H1 (cell line): ENCODE measurements at regions not wholly inside any gene's neighbourhood (a gene's known extent, or its start where the extent isn't known, plus 50 kb on each side); places are given as distances from the start of the nearest gene placed in this dataset.

Experiments
- CTCF ChIA-PET: fragments of 300-600 bp; sonication (Branson Sonifier 250); formaldehyde crosslinking; loops from one replicate; lab custom pipeline; 2021; ENCODE audit not compliant: partially characterized antibody; lab: Charles Lee
- POLR2A ChIA-PET: fragments of 300-600 bp; sonication (Branson Sonifier 250); formaldehyde crosslinking; loops from one replicate; lab custom pipeline; 2021; ENCODE audit warnings: inconsistent platforms; ENCODE audit not compliant: partially characterized antibody; lab: Charles Lee
- DNase-seq, 2 experiments: peaks; one replicate each; pipeline versions ENCODE4 v3.0.0 to v3.0.0-alpha.2; 2010 to 2022; ENCODE audit warnings: low spot score in 2 of 2, low read depth in 1 of 2, mixed read lengths in 1 of 2
- FAIRE-seq: peaks from 2 replicates; lab custom pipeline; 2011; peaks lifted over from hg19 to GRCh38; lab: Jason Lieb, UNC
- H2AFZ ChIP-seq: 2 replicates; pipeline ENCODE4 v1.8.1; 2012; ENCODE audit warnings: low read length, inconsistent platforms
- H2AK5ac ChIP-seq: 2 replicates; pipeline ENCODE4 v1.6.1; 2013; ENCODE audit warnings: low read depth, low read length
- H2BK120ac ChIP-seq: replicated peaks from 2 replicates; pipeline ENCODE3; 2013; ENCODE audit warnings: low read depth, low read length, inconsistent platforms
- H2BK12ac ChIP-seq: 2 replicates; pipeline ENCODE4 v1.6.1; 2013; ENCODE audit warnings: low read depth, low read length
- H2BK15ac ChIP-seq: 2 replicates; pipeline ENCODE4 v1.6.1; 2013; ENCODE audit warnings: low read length
- H2BK20ac ChIP-seq: 2 replicates; pipeline ENCODE4 v1.6.1; 2013; ENCODE audit warnings: low read length
- H2BK5ac ChIP-seq: 2 replicates; pipeline ENCODE4 v1.6.1; 2013; ENCODE audit warnings: low read depth, low read length
- H3K14ac ChIP-seq: 2 replicates; pipeline ENCODE4 v1.6.1; 2013; ENCODE audit warnings: inconsistent platforms; ENCODE audit not compliant: insufficient read length
- H3K18ac ChIP-seq: 2 replicates; pipeline ENCODE4 v1.6.1; 2013; ENCODE audit warnings: low read length; ENCODE audit errors: extremely low read depth
- H3K23ac ChIP-seq: 2 replicates; pipeline ENCODE4 v1.6.1; 2013; ENCODE audit warnings: inconsistent platforms; ENCODE audit not compliant: insufficient read length
- H3K23me2 ChIP-seq: 2 replicates; pipeline ENCODE4 v1.6.1; 2013; ENCODE audit warnings: low read depth, low read length
- H3K27ac ChIP-seq: 2 replicates; pipeline ENCODE4 v1.6.1; 2011; ENCODE audit warnings: low read depth, low read length, inconsistent platforms
- H3K27me3 ChIP-seq, 4 experiments: replicated peaks in 1 of 4; 1 replicate in 1 of 4; 2 replicates in 3 of 4; pipeline versions ENCODE4 v1.6.1 to v1.8.1; 2011 to 2013; ENCODE audit warnings: low read length in 3 of 4, mild to moderate bottlenecking in 3 of 4, inconsistent platforms in 2 of 4, mixed read lengths in 2 of 4, moderate library complexity in 1 of 4; ENCODE audit not compliant: control insufficient read depth in 3 of 4, insufficient read depth in 3 of 4; ENCODE audit errors: extremely low read depth in 1 of 4
- H3K36me3 ChIP-seq, 4 experiments: 2 replicates each; pipeline versions ENCODE4 v1.6.1 to v1.8.1; 2011 to 2013; ENCODE audit warnings: mild to moderate bottlenecking in 4 of 4, low read length in 3 of 4, moderate library complexity in 2 of 4, control low read depth in 1 of 4, inconsistent platforms in 1 of 4; ENCODE audit not compliant: insufficient read depth in 4 of 4, control insufficient read depth in 2 of 4
- H3K4ac ChIP-seq: replicated peaks from 2 replicates; pipeline ENCODE3; 2013; ENCODE audit warnings: low read length, low read depth, mixed read lengths, inconsistent platforms; ENCODE audit not compliant: insufficient read length
- H3K4me1 ChIP-seq, 4 experiments: replicated peaks in 1 of 4; 1 replicate in 1 of 4; 2 replicates in 3 of 4; pipeline versions ENCODE4 v1.6.1 to v1.8.1; 2011 to 2013; ENCODE audit warnings: low read length in 3 of 4, inconsistent platforms in 2 of 4, mixed read lengths in 1 of 4; ENCODE audit not compliant: insufficient read depth in 4 of 4, control insufficient read depth in 3 of 4
- H3K4me2 ChIP-seq, 2 experiments: 2 replicates each; pipeline versions ENCODE4 v1.6.1 to v1.8.1; 2011 to 2013; ENCODE audit warnings: low read depth in 2 of 2, low read length in 2 of 2, control low read depth in 1 of 2, inconsistent platforms in 1 of 2, mild to moderate bottlenecking in 1 of 2; ENCODE audit not compliant: insufficient read depth in 1 of 2
- H3K4me3 ChIP-seq, 4 experiments: fragments of 200-600, 300-600 bp in 1 of 4; sonication (generic), shearing (Covaris generic), sonication (Bioruptor Twin) in 1 of 4; 2 replicates each; pipeline versions ENCODE4 v1.5.1 to v1.8.1; 2011 to 2016; ENCODE audit warnings: low read length in 4 of 4, low read depth in 3 of 4, control low read depth in 2 of 4, inconsistent platforms in 2 of 4, mild to moderate bottlenecking in 2 of 4, mixed read lengths in 1 of 4, moderate library complexity in 1 of 4; ENCODE audit not compliant: insufficient read depth in 2 of 4; ENCODE audit errors: extremely low read depth in 1 of 4
- H3K56ac ChIP-seq: replicated peaks from 2 replicates; pipeline ENCODE3; 2013; ENCODE audit warnings: low read depth, mild to moderate bottlenecking, mixed read lengths, low read length, inconsistent platforms; ENCODE audit not compliant: insufficient read length
- H3K79me1 ChIP-seq: 2 replicates; pipeline ENCODE4 v1.6.1; 2013; ENCODE audit warnings: low read depth, low read length, control low read depth
- H3K79me2 ChIP-seq, 2 experiments: 2 replicates each; pipeline versions ENCODE4 v1.6.1 to v1.8.1; 2012 to 2013; ENCODE audit warnings: low read length in 2 of 2, mild to moderate bottlenecking in 2 of 2, inconsistent platforms in 1 of 2; ENCODE audit not compliant: insufficient read depth in 2 of 2, control insufficient read depth in 1 of 2
- H3K9ac ChIP-seq, 4 experiments: replicated peaks in 1 of 4; 1 replicate in 1 of 4; 2 replicates in 3 of 4; pipeline versions ENCODE4 v1.6.1 to v1.8.1; 2011 to 2013; ENCODE audit warnings: low read depth in 3 of 4, low read length in 3 of 4, control low read depth in 2 of 4, mild to moderate bottlenecking in 2 of 4, moderate library complexity in 2 of 4, inconsistent platforms in 1 of 4; ENCODE audit errors: extremely low read depth in 1 of 4
- H3K9me3 ChIP-seq, 2 experiments: 2 replicates each; pipeline versions ENCODE4 v1.6.1 to v1.8.1; 2012 to 2013; ENCODE audit warnings: mild to moderate bottlenecking in 2 of 2, moderate library complexity in 2 of 2, control low read depth in 1 of 2, inconsistent platforms in 1 of 2, low read depth in 1 of 2, low read length in 1 of 2, mixed read lengths in 1 of 2; ENCODE audit not compliant: insufficient read depth in 2 of 2
- H4K20me1 ChIP-seq, 2 experiments: replicated peaks in 1 of 2; 2 replicates each; pipeline versions ENCODE3 to v1.8.1; 2011 to 2013; ENCODE audit warnings: inconsistent platforms in 2 of 2, low read length in 2 of 2, mild to moderate bottlenecking in 1 of 2; ENCODE audit not compliant: insufficient read depth in 2 of 2, control insufficient read depth in 1 of 2
- H4K5ac ChIP-seq: 2 replicates; pipeline ENCODE4 v1.6.1; 2013; ENCODE audit warnings: low read length, low read depth, mixed read lengths, inconsistent platforms; ENCODE audit not compliant: insufficient read length
- H4K8ac ChIP-seq: 2 replicates; pipeline ENCODE4 v1.8.0; 2013; ENCODE audit warnings: mild to moderate bottlenecking, moderate library complexity, low read length, inconsistent platforms; ENCODE audit not compliant: insufficient read depth; ENCODE audit errors: extremely low read depth
- H4K91ac ChIP-seq: replicated peaks from 2 replicates; pipeline ENCODE3; 2013; ENCODE audit warnings: low read length, mixed read lengths, inconsistent platforms; ENCODE audit not compliant: insufficient read length
- BRCA1 ChIP-seq: IDR thresholded peaks from 2 replicates; pipeline ENCODE4 v1.6.1; 2012; ENCODE audit warnings: low read depth, low read length, improper control_type of control experiment
- CHD2 ChIP-seq: IDR thresholded peaks from 2 replicates; pipeline ENCODE4 v1.6.1; 2012; ENCODE audit warnings: low read length, improper control_type of control experiment
- CREB1 ChIP-seq: IDR thresholded peaks from 2 replicates; pipeline ENCODE4 v1.6.1; 2012; ENCODE audit warnings: inconsistent platforms
- EP300 ChIP-seq, 2 experiments: IDR thresholded peaks; 1 replicate in 1 of 2; 2 replicates in 1 of 2; pipeline ENCODE4 v1.6.1; 2011 to 2012; ENCODE audit warnings: low read depth in 2 of 2, low read length in 2 of 2, mild to moderate bottlenecking in 2 of 2, borderline replicate concordance in 1 of 2, inconsistent platforms in 1 of 2, moderate library complexity in 1 of 2
- GTF2F1 ChIP-seq: IDR thresholded peaks from 2 replicates; pipeline ENCODE4 v1.6.1; 2012; ENCODE audit warnings: low read depth, low read length, improper control_type of control experiment, borderline replicate concordance
- HDAC2 ChIP-seq, 2 experiments: fragments of 300-600 bp in 1 of 2; sonication (generic) in 1 of 2; IDR thresholded peaks; 2 replicates each; pipeline ENCODE4 v1.6.1; 2011 to 2012; ENCODE audit warnings: low read depth in 2 of 2, low read length in 2 of 2, mild to moderate bottlenecking in 2 of 2, moderate library complexity in 2 of 2, borderline replicate concordance in 1 of 2, inconsistent platforms in 1 of 2
- JUND ChIP-seq: IDR thresholded peaks from 2 replicates; pipeline ENCODE4 v1.6.1; 2011; ENCODE audit warnings: mild to moderate bottlenecking, improper control_type of control experiment, low read length
- PHF8 ChIP-seq: fragments of 200-600 bp; sonication (generic); conservative IDR thresholded peaks from 2 replicates; pipeline ENCODE4 v1.7.1; 2012; ENCODE audit warnings: low read depth, mild to moderate bottlenecking, inconsistent platforms, low read length, moderate library complexity
- RNF2 ChIP-seq: fragments of 200-900, 300-1000 bp; sonication (generic); IDR thresholded peaks from 2 replicates; pipeline ENCODE4 v1.7.1; 2016; ENCODE audit warnings: borderline replicate concordance, low read depth, mild to moderate bottlenecking, antibody characterized with exemption, low read length; ENCODE audit not compliant: poor library complexity, severe bottlenecking; ENCODE audit errors: missing control alignments
- SIN3A ChIP-seq, 2 experiments: IDR thresholded peaks in 1 of 2; conservative IDR thresholded peaks in 1 of 2; 2 replicates each; pipeline ENCODE4 v1.6.1; 2011 to 2012; ENCODE audit warnings: low read length in 2 of 2, improper control_type of control experiment in 1 of 2, low read depth in 1 of 2, mild to moderate bottlenecking in 1 of 2
- TEAD4 ChIP-seq: IDR thresholded peaks from 2 replicates; pipeline ENCODE4 v1.6.1; 2012; ENCODE audit warnings: low read depth, low read length, inconsistent platforms, mixed read lengths
- ZNF274 ChIP-seq: IDR thresholded peaks from 2 replicates; pipeline ENCODE4 v1.7.0; 2012; ENCODE audit warnings: low read length, borderline replicate concordance; ENCODE audit errors: extremely low read depth
- WGBS, 2 experiments: shearing (Covaris generic) in 1 of 2; methylation state at CpG; one replicate each; pipeline versions ENCODE4 v1.1.6 to v1.1.7; 2013 to 2015; ENCODE audit warnings: low lambda C conversion rate in 2 of 2, mixed read lengths in 2 of 2, inconsistent platforms in 1 of 2, low coverage in 1 of 2, missing lambda C conversion rate in 1 of 2; ENCODE audit not compliant: insufficient replicate concordance in 2 of 2, insufficient coverage in 1 of 2, insufficient read length in 1 of 2; ENCODE audit errors: extremely low coverage in 1 of 2, missing lambda C conversion rate in 1 of 2; 5-methylcytosine and 5-hydroxymethylcytosine counted together

- Histone ChIP-seq H3K9me3 (peaks cover 16 to 20% of the 10 kb centered on the region in 2 experiments; a peak in 3 of 4 replicates), H3K27me3 (no peaks in the 10 kb centered on the region), H3K4me1 (no peaks in the 10 kb centered on the region), H4K91ac (no peak overlapping the region), H3K79me2 (no peaks in the 10 kb centered on the region), H2BK20ac (no peak overlapping the region), H3K23ac (no peak overlapping the region), H3K9ac (no peak overlapping the region), H2AK5ac (no peak overlapping the region), H3K27ac (no peak overlapping the region), H4K20me1 (no peaks in the 10 kb centered on the region), H3K18ac (no peak overlapping the region), H2BK5ac (no peak overlapping the region), H3K4me3 (no peak overlapping the region), H3K14ac (no peak overlapping the region), H3K79me1 (no peaks in the 10 kb centered on the region), H3K4me2 (no peak overlapping the region), H3K23me2 (no peaks in the 10 kb centered on the region), H4K5ac (no peak overlapping the region), H3K4ac (no peak overlapping the region), H3K36me3 (no peaks in the 10 kb centered on the region), H2BK120ac (no peak overlapping the region), H2AFZ (no peak overlapping the region), H2BK12ac (no peak overlapping the region), H4K8ac (no peak overlapping the region), H2BK15ac (no peak overlapping the region), H3K56ac (no peak overlapping the region)
- DNase-seq (no peak), FAIRE-seq (no peak)
- POLR2A ChIA-PET, result no interaction called here
- WGBS, 2 experiments, result 90% methylated on average over 3 of the region's 3 CpGs; no CpG with 5 or more reads in 1 of the 2 experiments
- TF ChIP-seq HDAC2 (IDR thresholded peaks at IDR 0.05; ENCODE audit: borderline replicate concordance in 1 of 2, low read depth in 2 of 2, low read length in 2 of 2), result no peak
- TF ChIP-seq PHF8, result no peak
- TF ChIP-seq JUND, result no peak
- TF ChIP-seq GTF2F1, result no peak
- TF ChIP-seq ZNF274, result no peak
- no peak for TF ChIP-seq CREB1
- TF ChIP-seq SIN3A (conservative IDR thresholded peaks at IDR 0.05 in 1 of 2, IDR thresholded peaks at IDR 0.05 in 1 of 2; ENCODE audit: low read depth in 1 of 2, low read length in 2 of 2), result no peak
- no peak for TF ChIP-seq CHD2
- TF ChIP-seq RNF2, result no peak
- TF ChIP-seq BRCA1, result no peak
- no peak for TF ChIP-seq TEAD4
- TF ChIP-seq EP300 (IDR thresholded peaks at IDR 0.05; ENCODE audit: borderline replicate concordance in 1 of 2, low read depth in 2 of 2, low read length in 2 of 2), result no peak
- CTCF ChIA-PET, result interaction anchor here (0.9 to 2.8 kb wide), 2 partner anchors 10 to 14 kb away, joined by 3 to 14 read pairs; no protein-coding TSS in a partner anchor
These were observed 433.6 kb downstream of the DYNC2H1 start for GRCh38 chr11:103542851-103543250.
